ENCODE measurements at regions not wholly inside any gene's neighbourhood (a gene's known extent, or its start where the extent isn't known, plus 50 kb on each side); places are given as distances from the start of the nearest gene placed in this dataset.

GRCh38 chr14:61121355-61121787 is 140.3 kb downstream of the SLC38A6 start:
- H3K4me3 ChIP-seq (ENCODE audit: low read length) = peak overlapping the region; percentile 3; the same call in 1 of the 2 replicates
- no peaks in the 10 kb centered on the region for H3K27me3 ChIP-seq (ENCODE audit: low read length)
- peak overlapping the region; percentile 0; the same call in 1 of the 2 replicates for H3K9ac ChIP-seq (ENCODE audit: low read length)
- H3K4me1 ChIP-seq (ENCODE audit: low read length) = peaks cover 70% of the 10 kb centered on the region
- peak overlapping the region; percentile 21 for H3K4me2 ChIP-seq (ENCODE audit: low read depth, low read length, poor library complexity, severe bottlenecking)
- H3K79me2 ChIP-seq (ENCODE audit: low read length) = no peaks in the 10 kb centered on the region
- H3K36me3 ChIP-seq (ENCODE audit: insufficient read depth, low read length) = peaks cover 8% of the 10 kb centered on the region
- DNase-seq = peak; percentile 83
- peak overlapping the region; percentile 48 for H3K27ac ChIP-seq (ENCODE audit: low read length)
- no peak overlapping the region for H2AFZ ChIP-seq (ENCODE audit: low read length)
- no peaks in the 10 kb centered on the region for H4K20me1 ChIP-seq (ENCODE audit: insufficient read depth, low read depth, low read length)
- no peaks in the 10 kb centered on the region for H3K9me2 ChIP-seq (replicated peaks; ENCODE audit: insufficient read depth, low read length)
- no peaks in the 10 kb centered on the region; the same call in 1 of the 2 replicates for H3K9me3 ChIP-seq (ENCODE audit: low read length)

- peak overlapping the region; percentile 21 for H3K4me2 ChIP-seq (ENCODE audit: low read depth, low read length, poor library complexity, severe bottlenecking)
- no peaks in the 10 kb centered on the region for H4K20me1 ChIP-seq (ENCODE audit: insufficient read depth, low read depth, low read length)
- DNase-seq = no peak
- H3K9me3 ChIP-seq (ENCODE audit: low read length) = no peaks in the 10 kb centered on the region; the same call in 1 of the 2 replicates
- H3K4me1 ChIP-seq (ENCODE audit: low read length) = peaks cover 64% of the 10 kb centered on the region
- H3K9ac ChIP-seq (ENCODE audit: low read length) = peak overlapping the region; percentile 0; the same call in 1 of the 2 replicates
- H2AFZ ChIP-seq (ENCODE audit: low read length) = no peak overlapping the region
- H3K4me3 ChIP-seq (ENCODE audit: low read length) = peak overlapping the region; percentile 3; the same call in 1 of the 2 replicates
- peaks cover 16% of the 10 kb centered on the region for H3K36me3 ChIP-seq (ENCODE audit: insufficient read depth, low read length)
- H3K27ac ChIP-seq (ENCODE audit: low read length) = peak overlapping the region; percentile 48
- no peaks in the 10 kb centered on the region for H3K79me2 ChIP-seq (ENCODE audit: low read length)
- H3K27me3 ChIP-seq (ENCODE audit: low read length) = no peaks in the 10 kb centered on the region
- no peaks in the 10 kb centered on the region for H3K9me2 ChIP-seq (replicated peaks; ENCODE audit: insufficient read depth, low read length)
Observed at GRCh38 chr14:61120576-61120975, 139.5 kb downstream of the SLC38A6 start.

GRCh38 chr14:61119006-61119405 is 138.0 kb downstream of the SLC38A6 start:
- Histone ChIP-seq H3K4me2 (ENCODE audit: low read depth, low read length, poor library complexity, severe bottlenecking) (peak overlapping the region; percentile 12), H3K36me3 (ENCODE audit: insufficient read depth, low read length) (peaks cover 31% of the 10 kb centered on the region)

GRCh38 chr14:61116369-61116768 is 135.3 kb downstream of the SLC38A6 start:
- H3K9me3 ChIP-seq (ENCODE audit: low read length) = peaks cover 12% of the 10 kb centered on the region
- H3K27me3 ChIP-seq (ENCODE audit: low read length) = no peaks in the 10 kb centered on the region
- H3K36me3 ChIP-seq (ENCODE audit: insufficient read depth, low read length) = peaks cover 30% of the 10 kb centered on the region
- no peak overlapping the region for H3K27ac ChIP-seq (ENCODE audit: low read length)
- no peaks in the 10 kb centered on the region for H4K20me1 ChIP-seq (ENCODE audit: insufficient read depth, low read depth, low read length)
- no peak for DNase-seq
- no peak overlapping the region for H3K4me3 ChIP-seq (ENCODE audit: low read length)
- H2AFZ ChIP-seq (ENCODE audit: low read length) = no peak overlapping the region
- no peaks in the 10 kb centered on the region for H3K79me2 ChIP-seq (ENCODE audit: low read length)
- H3K9ac ChIP-seq (ENCODE audit: low read length) = no peak overlapping the region
- no peak overlapping the region for H3K4me2 ChIP-seq (ENCODE audit: low read depth, low read length, poor library complexity, severe bottlenecking)
- H3K4me1 ChIP-seq (ENCODE audit: low read length) = peaks cover 47% of the 10 kb centered on the region
- H3K9me2 ChIP-seq (replicated peaks; ENCODE audit: insufficient read depth, low read length) = no peaks in the 10 kb centered on the region

More at GRCh38 chr14:61119006-61119405, 138.0 kb downstream of the SLC38A6 start:
- DNase-seq = peak; percentile 56
- Histone ChIP-seq H2AFZ (ENCODE audit: low read length) (no peak overlapping the region), H3K79me2 (ENCODE audit: low read length) (no peaks in the 10 kb centered on the region), H3K9me2 (replicated peaks; ENCODE audit: insufficient read depth, low read length) (no peaks in the 10 kb centered on the region), H3K27me3 (ENCODE audit: low read length) (no peaks in the 10 kb centered on the region), H3K4me1 (ENCODE audit: low read length) (peaks cover 54% of the 10 kb centered on the region), H3K9ac (ENCODE audit: low read length) (no peak overlapping the region), H3K27ac (ENCODE audit: low read length) (peak overlapping the region; percentile 37), H3K4me3 (ENCODE audit: low read length) (no peak overlapping the region), H4K20me1 (ENCODE audit: insufficient read depth, low read depth, low read length) (no peaks in the 10 kb centered on the region), H3K9me3 (ENCODE audit: low read length) (peaks cover 12% of the 10 kb centered on the region)

- no peaks in the 10 kb centered on the region for H3K79me2 ChIP-seq (ENCODE audit: low read length)
- H3K27ac ChIP-seq (ENCODE audit: low read length) = peak overlapping the region; percentile 88
- no peaks in the 10 kb centered on the region for H3K9me2 ChIP-seq (replicated peaks; ENCODE audit: insufficient read depth, low read length)
- H3K9ac ChIP-seq (ENCODE audit: low read length) = peak overlapping the region; percentile 32; the same call in 1 of the 2 replicates
- peak overlapping the region; percentile 18 for H3K4me2 ChIP-seq (ENCODE audit: low read depth, low read length, poor library complexity, severe bottlenecking)
- H3K4me1 ChIP-seq (ENCODE audit: low read length) = peaks cover 38% of the 10 kb centered on the region
- H3K9me3 ChIP-seq (ENCODE audit: low read length) = peaks cover 12% of the 10 kb centered on the region
- H3K27me3 ChIP-seq (ENCODE audit: low read length) = no peaks in the 10 kb centered on the region
- no peak overlapping the region for H2AFZ ChIP-seq (ENCODE audit: low read length)
- H3K36me3 ChIP-seq (ENCODE audit: insufficient read depth, low read length) = peaks cover 25% of the 10 kb centered on the region
- peak; percentile 87 for DNase-seq
- peak overlapping the region; percentile 13; the same call in 1 of the 2 replicates for H3K4me3 ChIP-seq (ENCODE audit: low read length)
- H4K20me1 ChIP-seq (ENCODE audit: insufficient read depth, low read depth, low read length) = no peaks in the 10 kb centered on the region
Observed at GRCh38 chr14:61113561-61114225, 132.6 kb downstream of the SLC38A6 start.

- Histone ChIP-seq H4K20me1 (ENCODE audit: insufficient read depth, low read depth, low read length) (no peaks in the 10 kb centered on the region), H3K36me3 (ENCODE audit: insufficient read depth, low read length) (peaks cover 25% of the 10 kb centered on the region), H3K27ac (ENCODE audit: low read length) (peak overlapping the region; percentile 88), H3K9me3 (ENCODE audit: low read length) (peaks cover 12% of the 10 kb centered on the region), H3K4me3 (ENCODE audit: low read length) (no peak overlapping the region), H3K9me2 (replicated peaks; ENCODE audit: insufficient read depth, low read length) (no peaks in the 10 kb centered on the region), H3K4me2 (ENCODE audit: low read depth, low read length, poor library complexity, severe bottlenecking) (no peak overlapping the region), H3K79me2 (ENCODE audit: low read length) (no peaks in the 10 kb centered on the region), H3K4me1 (ENCODE audit: low read length) (peaks cover 46% of the 10 kb centered on the region), H2AFZ (ENCODE audit: low read length) (no peak overlapping the region), H3K27me3 (ENCODE audit: low read length) (no peaks in the 10 kb centered on the region), H3K9ac (ENCODE audit: low read length) (peak overlapping the region; percentile 12; the same call in 1 of the 2 replicates)
- DNase-seq = no peak
Observed at GRCh38 chr14:61112506-61112905, 131.5 kb downstream of the SLC38A6 start.

DNA sequence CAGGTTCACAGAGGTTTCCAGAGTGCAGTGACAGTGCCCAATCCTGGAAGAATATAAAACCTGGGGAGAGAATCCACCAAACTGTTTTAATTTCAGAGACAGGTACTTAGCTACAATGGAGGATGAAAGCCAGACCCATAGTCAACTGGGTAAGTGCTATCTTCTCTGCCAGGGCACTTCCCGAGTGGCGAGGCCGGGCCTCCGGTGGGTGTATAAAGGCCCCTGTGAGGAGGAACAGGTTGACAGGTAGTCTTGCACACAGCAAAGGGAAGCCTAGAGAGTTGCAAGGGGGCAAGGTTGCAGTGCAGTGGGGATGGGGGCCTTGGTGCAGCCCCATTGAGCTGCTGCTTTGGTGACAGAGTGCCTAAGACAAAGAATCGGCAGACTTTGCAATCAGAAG is 130.7 kb downstream of the SLC38A6 start:
- Histone ChIP-seq H2AFZ (ENCODE audit: low read length) (no peak overlapping the region), H3K27ac (ENCODE audit: low read length) (peak overlapping the region; percentile 88), H3K4me2 (ENCODE audit: low read depth, low read length, poor library complexity, severe bottlenecking) (no peak overlapping the region), H3K4me3 (ENCODE audit: low read length) (no peak overlapping the region), H3K9ac (ENCODE audit: low read length) (no peak overlapping the region), H3K36me3 (ENCODE audit: insufficient read depth, low read length) (peaks cover 25% of the 10 kb centered on the region), H4K20me1 (ENCODE audit: insufficient read depth, low read depth, low read length) (no peaks in the 10 kb centered on the region), H3K27me3 (ENCODE audit: low read length) (no peaks in the 10 kb centered on the region), H3K79me2 (ENCODE audit: low read length) (no peaks in the 10 kb centered on the region), H3K9me2 (replicated peaks; ENCODE audit: insufficient read depth, low read length) (no peaks in the 10 kb centered on the region), H3K9me3 (ENCODE audit: low read length) (peaks cover 12% of the 10 kb centered on the region), H3K4me1 (ENCODE audit: low read length) (peaks cover 54% of the 10 kb centered on the region)
- DNase-seq = no peak

GRCh38 chr14:61111209-61111665 is 130.2 kb downstream of the SLC38A6 start:
- Histone ChIP-seq H2AFZ (ENCODE audit: low read length) (no peak overlapping the region), H3K4me1 (ENCODE audit: low read length) (peaks cover 59% of the 10 kb centered on the region), H3K4me3 (ENCODE audit: low read length) (no peak overlapping the region)

More at GRCh38 chr14:61111209-61111665, 130.2 kb downstream of the SLC38A6 start:
- Histone ChIP-seq H3K27me3 (ENCODE audit: low read length) (no peaks in the 10 kb centered on the region), H3K9me3 (ENCODE audit: low read length) (peaks cover 12% of the 10 kb centered on the region), H3K9me2 (replicated peaks; ENCODE audit: insufficient read depth, low read length) (no peaks in the 10 kb centered on the region), H4K20me1 (ENCODE audit: insufficient read depth, low read depth, low read length) (no peaks in the 10 kb centered on the region), H3K79me2 (ENCODE audit: low read length) (no peaks in the 10 kb centered on the region), H3K27ac (ENCODE audit: low read length) (peak overlapping the region; percentile 89), H3K4me2 (ENCODE audit: low read depth, low read length, poor library complexity, severe bottlenecking) (no peak overlapping the region), H3K36me3 (ENCODE audit: insufficient read depth, low read length) (peaks cover 23% of the 10 kb centered on the region), H3K9ac (ENCODE audit: low read length) (no peak overlapping the region)
- no peak for DNase-seq

All from Karpas-422 (cell line).